H1 (cell line): ENCODE measurements at regions not wholly inside any gene's neighbourhood (a gene's known extent, or its start where the extent isn't known, plus 50 kb on each side); places are given as distances from the start of the nearest gene placed in this dataset.

Experiments
- CTCF ChIA-PET: fragments of 300-600 bp; sonication (Branson Sonifier 250); formaldehyde crosslinking; loops from one replicate; lab custom pipeline; 2021; ENCODE audit not compliant: partially characterized antibody; lab: Charles Lee
- POLR2A ChIA-PET: fragments of 300-600 bp; sonication (Branson Sonifier 250); formaldehyde crosslinking; loops from one replicate; lab custom pipeline; 2021; ENCODE audit warnings: inconsistent platforms; ENCODE audit not compliant: partially characterized antibody; lab: Charles Lee
- DNase-seq, 2 experiments: peaks; one replicate each; pipeline versions ENCODE4 v3.0.0 to v3.0.0-alpha.2; 2010 to 2022; ENCODE audit warnings: low spot score in 2 of 2, low read depth in 1 of 2, mixed read lengths in 1 of 2
- FAIRE-seq: peaks from 2 replicates; lab custom pipeline; 2011; peaks lifted over from hg19 to GRCh38; lab: Jason Lieb, UNC
- H2AFZ ChIP-seq: 2 replicates; pipeline ENCODE4 v1.8.1; 2012; ENCODE audit warnings: low read length, inconsistent platforms
- H2AK5ac ChIP-seq: 2 replicates; pipeline ENCODE4 v1.6.1; 2013; ENCODE audit warnings: low read depth, low read length
- H2BK120ac ChIP-seq: replicated peaks from 2 replicates; pipeline ENCODE3; 2013; ENCODE audit warnings: low read depth, low read length, inconsistent platforms
- H2BK12ac ChIP-seq: 2 replicates; pipeline ENCODE4 v1.6.1; 2013; ENCODE audit warnings: low read depth, low read length
- H2BK15ac ChIP-seq: 2 replicates; pipeline ENCODE4 v1.6.1; 2013; ENCODE audit warnings: low read length
- H2BK20ac ChIP-seq: 2 replicates; pipeline ENCODE4 v1.6.1; 2013; ENCODE audit warnings: low read length
- H2BK5ac ChIP-seq: 2 replicates; pipeline ENCODE4 v1.6.1; 2013; ENCODE audit warnings: low read depth, low read length
- H3K14ac ChIP-seq: 2 replicates; pipeline ENCODE4 v1.6.1; 2013; ENCODE audit warnings: inconsistent platforms; ENCODE audit not compliant: insufficient read length
- H3K18ac ChIP-seq: 2 replicates; pipeline ENCODE4 v1.6.1; 2013; ENCODE audit warnings: low read length; ENCODE audit errors: extremely low read depth
- H3K23ac ChIP-seq: 2 replicates; pipeline ENCODE4 v1.6.1; 2013; ENCODE audit warnings: inconsistent platforms; ENCODE audit not compliant: insufficient read length
- H3K23me2 ChIP-seq: 2 replicates; pipeline ENCODE4 v1.6.1; 2013; ENCODE audit warnings: low read depth, low read length
- H3K27ac ChIP-seq: 2 replicates; pipeline ENCODE4 v1.6.1; 2011; ENCODE audit warnings: low read depth, low read length, inconsistent platforms
- H3K27me3 ChIP-seq, 4 experiments: replicated peaks in 1 of 4; 1 replicate in 1 of 4; 2 replicates in 3 of 4; pipeline versions ENCODE4 v1.6.1 to v1.8.1; 2011 to 2013; ENCODE audit warnings: low read length in 3 of 4, mild to moderate bottlenecking in 3 of 4, inconsistent platforms in 2 of 4, mixed read lengths in 2 of 4, moderate library complexity in 1 of 4; ENCODE audit not compliant: control insufficient read depth in 3 of 4, insufficient read depth in 3 of 4; ENCODE audit errors: extremely low read depth in 1 of 4
- H3K36me3 ChIP-seq, 4 experiments: 2 replicates each; pipeline versions ENCODE4 v1.6.1 to v1.8.1; 2011 to 2013; ENCODE audit warnings: mild to moderate bottlenecking in 4 of 4, low read length in 3 of 4, moderate library complexity in 2 of 4, control low read depth in 1 of 4, inconsistent platforms in 1 of 4; ENCODE audit not compliant: insufficient read depth in 4 of 4, control insufficient read depth in 2 of 4
- H3K4ac ChIP-seq: replicated peaks from 2 replicates; pipeline ENCODE3; 2013; ENCODE audit warnings: low read length, low read depth, mixed read lengths, inconsistent platforms; ENCODE audit not compliant: insufficient read length
- H3K4me1 ChIP-seq, 4 experiments: replicated peaks in 1 of 4; 1 replicate in 1 of 4; 2 replicates in 3 of 4; pipeline versions ENCODE4 v1.6.1 to v1.8.1; 2011 to 2013; ENCODE audit warnings: low read length in 3 of 4, inconsistent platforms in 2 of 4, mixed read lengths in 1 of 4; ENCODE audit not compliant: insufficient read depth in 4 of 4, control insufficient read depth in 3 of 4
- H3K4me2 ChIP-seq, 2 experiments: 2 replicates each; pipeline versions ENCODE4 v1.6.1 to v1.8.1; 2011 to 2013; ENCODE audit warnings: low read depth in 2 of 2, low read length in 2 of 2, control low read depth in 1 of 2, inconsistent platforms in 1 of 2, mild to moderate bottlenecking in 1 of 2; ENCODE audit not compliant: insufficient read depth in 1 of 2
- H3K4me3 ChIP-seq, 4 experiments: fragments of 200-600, 300-600 bp in 1 of 4; sonication (generic), shearing (Covaris generic), sonication (Bioruptor Twin) in 1 of 4; 2 replicates each; pipeline versions ENCODE4 v1.5.1 to v1.8.1; 2011 to 2016; ENCODE audit warnings: low read length in 4 of 4, low read depth in 3 of 4, control low read depth in 2 of 4, inconsistent platforms in 2 of 4, mild to moderate bottlenecking in 2 of 4, mixed read lengths in 1 of 4, moderate library complexity in 1 of 4; ENCODE audit not compliant: insufficient read depth in 2 of 4; ENCODE audit errors: extremely low read depth in 1 of 4
- H3K56ac ChIP-seq: replicated peaks from 2 replicates; pipeline ENCODE3; 2013; ENCODE audit warnings: low read depth, mild to moderate bottlenecking, mixed read lengths, low read length, inconsistent platforms; ENCODE audit not compliant: insufficient read length
- H3K79me1 ChIP-seq: 2 replicates; pipeline ENCODE4 v1.6.1; 2013; ENCODE audit warnings: low read depth, low read length, control low read depth
- H3K79me2 ChIP-seq, 2 experiments: 2 replicates each; pipeline versions ENCODE4 v1.6.1 to v1.8.1; 2012 to 2013; ENCODE audit warnings: low read length in 2 of 2, mild to moderate bottlenecking in 2 of 2, inconsistent platforms in 1 of 2; ENCODE audit not compliant: insufficient read depth in 2 of 2, control insufficient read depth in 1 of 2
- H3K9ac ChIP-seq, 4 experiments: replicated peaks in 1 of 4; 1 replicate in 1 of 4; 2 replicates in 3 of 4; pipeline versions ENCODE4 v1.6.1 to v1.8.1; 2011 to 2013; ENCODE audit warnings: low read depth in 3 of 4, low read length in 3 of 4, control low read depth in 2 of 4, mild to moderate bottlenecking in 2 of 4, moderate library complexity in 2 of 4, inconsistent platforms in 1 of 4; ENCODE audit errors: extremely low read depth in 1 of 4
- H3K9me3 ChIP-seq, 2 experiments: 2 replicates each; pipeline versions ENCODE4 v1.6.1 to v1.8.1; 2012 to 2013; ENCODE audit warnings: mild to moderate bottlenecking in 2 of 2, moderate library complexity in 2 of 2, control low read depth in 1 of 2, inconsistent platforms in 1 of 2, low read depth in 1 of 2, low read length in 1 of 2, mixed read lengths in 1 of 2; ENCODE audit not compliant: insufficient read depth in 2 of 2
- H4K20me1 ChIP-seq, 2 experiments: replicated peaks in 1 of 2; 2 replicates each; pipeline versions ENCODE3 to v1.8.1; 2011 to 2013; ENCODE audit warnings: inconsistent platforms in 2 of 2, low read length in 2 of 2, mild to moderate bottlenecking in 1 of 2; ENCODE audit not compliant: insufficient read depth in 2 of 2, control insufficient read depth in 1 of 2
- H4K5ac ChIP-seq: 2 replicates; pipeline ENCODE4 v1.6.1; 2013; ENCODE audit warnings: low read length, low read depth, mixed read lengths, inconsistent platforms; ENCODE audit not compliant: insufficient read length
- H4K8ac ChIP-seq: 2 replicates; pipeline ENCODE4 v1.8.0; 2013; ENCODE audit warnings: mild to moderate bottlenecking, moderate library complexity, low read length, inconsistent platforms; ENCODE audit not compliant: insufficient read depth; ENCODE audit errors: extremely low read depth
- H4K91ac ChIP-seq: replicated peaks from 2 replicates; pipeline ENCODE3; 2013; ENCODE audit warnings: low read length, mixed read lengths, inconsistent platforms; ENCODE audit not compliant: insufficient read length
- HDAC6 ChIP-seq: IDR thresholded peaks from one replicate; pipeline ENCODE4 v1.7.1; 2012; ENCODE audit warnings: low read depth, mild to moderate bottlenecking, inconsistent platforms, low read length, moderate library complexity
- POLR2A ChIP-seq, 2 experiments: IDR thresholded peaks; 1 replicate in 1 of 2; 2 replicates in 1 of 2; pipeline ENCODE4 v1.6.1; 2011; ENCODE audit warnings: low read depth in 2 of 2, low read length in 2 of 2, mild to moderate bottlenecking in 2 of 2; ENCODE audit errors: control extremely low read depth in 1 of 2
- USF2 ChIP-seq: IDR thresholded peaks from 2 replicates; pipeline ENCODE4 v1.6.1; 2011; ENCODE audit warnings: low read length, improper control_type of control experiment
- WGBS, 2 experiments: shearing (Covaris generic) in 1 of 2; methylation state at CpG; one replicate each; pipeline versions ENCODE4 v1.1.6 to v1.1.7; 2013 to 2015; ENCODE audit warnings: low lambda C conversion rate in 2 of 2, mixed read lengths in 2 of 2, inconsistent platforms in 1 of 2, low coverage in 1 of 2, missing lambda C conversion rate in 1 of 2; ENCODE audit not compliant: insufficient replicate concordance in 2 of 2, insufficient coverage in 1 of 2, insufficient read length in 1 of 2; ENCODE audit errors: extremely low coverage in 1 of 2, missing lambda C conversion rate in 1 of 2; 5-methylcytosine and 5-hydroxymethylcytosine counted together

- H4K5ac ChIP-seq, result no peak overlapping the region
- H2BK20ac ChIP-seq, result no peak overlapping the region
- H3K9ac ChIP-seq, result no peak overlapping the region; a peak in 1 of 7 replicates
- no peak overlapping the region for H3K23ac ChIP-seq
- no peak overlapping the region for H2BK5ac ChIP-seq
- peaks cover 0 to 10% (median 7%) of the 10 kb centered on the region in 4 experiments; a peak in 4 of 7 replicates for H3K4me1 ChIP-seq
- H3K4me3 ChIP-seq, result no peak overlapping the region
- POLR2A ChIA-PET, result no interaction called here
- H4K20me1 ChIP-seq, result no peaks in the 10 kb centered on the region
- no peak overlapping the region for H2AK5ac ChIP-seq
- 0 out of 2 replicates have a peak overlapping the region, but pooled peaks have one; percentile 19 for H3K18ac ChIP-seq
- H3K27ac ChIP-seq, result no peak overlapping the region
- peak overlapping the region; percentile 70 for H2AFZ ChIP-seq
- H3K4me2 ChIP-seq, result peak overlapping the region in 1 of 2 experiments; percentile 2; a peak in 1 of 4 replicates
- H2BK12ac ChIP-seq, result peak overlapping the region; percentile 97
- H3K14ac ChIP-seq, result no peak overlapping the region
- no peaks in the 10 kb centered on the region; a peak in 1 of 7 replicates for H3K27me3 ChIP-seq
- no peak overlapping the region; the same call in 1 of the 2 replicates for H4K8ac ChIP-seq
- CTCF ChIA-PET, result interaction anchor here (1.1 to 2.4 kb wide), 2 partner anchors 24 to 211 kb away, joined by 3 to 7 read pairs; no protein-coding TSS in a partner anchor
- no peak overlapping the region for H3K4ac ChIP-seq
- no peaks in the 10 kb centered on the region for H3K9me3 ChIP-seq
- no peaks in the 10 kb centered on the region for H3K36me3 ChIP-seq
- no peak for TF ChIP-seq HDAC6
- TF ChIP-seq POLR2A (IDR thresholded peaks at IDR 0.05; ENCODE audit: control extremely low read depth in 1 of 2, low read depth in 2 of 2, low read length in 2 of 2), result no peak
- no peak for TF ChIP-seq USF2
- TF ChIP-seq, all 59 proteins: peak for 0
- DNase-seq (no peak), FAIRE-seq (no peak)
- H3K79me1 ChIP-seq, result no peaks in the 10 kb centered on the region
- no peak overlapping the region; the same call in 1 of the 2 replicates for H2BK15ac ChIP-seq
- H2BK120ac ChIP-seq, result no peak overlapping the region
- WGBS, 2 experiments, result 86% methylated on average over 10 of the region's 10 CpGs; no CpG with 5 or more reads in 1 of the 2 experiments
- H3K23me2 ChIP-seq, result no peaks in the 10 kb centered on the region
- H3K56ac ChIP-seq, result no peak overlapping the region
- H4K91ac ChIP-seq, result no peak overlapping the region
- H3K79me2 ChIP-seq, result no peaks in the 10 kb centered on the region
Measured at GRCh38 chr2:234333168-234334130, 163.4 kb downstream of the ARL4C start.
